C4-2B (cell line): ENCODE measurements at regions not wholly inside any gene's neighbourhood (a gene's known extent, or its start where the extent isn't known, plus 50 kb on each side); places are given as distances from the start of the nearest gene placed in this dataset.

ENCODE experiments used
- ZFX ChIP-seq: fragments of 450-650 bp; IDR thresholded peaks from 2 replicates; pipeline ENCODE4 v1.6.1; 2017
- TF ChIP-seq, protein P1 (sequence below): fragments of 450-650 bp; conservative IDR thresholded peaks from 2 replicates; pipeline ENCODE4 v1.5.1; 2017; ENCODE audit warnings: mild to moderate bottlenecking

DNA sequence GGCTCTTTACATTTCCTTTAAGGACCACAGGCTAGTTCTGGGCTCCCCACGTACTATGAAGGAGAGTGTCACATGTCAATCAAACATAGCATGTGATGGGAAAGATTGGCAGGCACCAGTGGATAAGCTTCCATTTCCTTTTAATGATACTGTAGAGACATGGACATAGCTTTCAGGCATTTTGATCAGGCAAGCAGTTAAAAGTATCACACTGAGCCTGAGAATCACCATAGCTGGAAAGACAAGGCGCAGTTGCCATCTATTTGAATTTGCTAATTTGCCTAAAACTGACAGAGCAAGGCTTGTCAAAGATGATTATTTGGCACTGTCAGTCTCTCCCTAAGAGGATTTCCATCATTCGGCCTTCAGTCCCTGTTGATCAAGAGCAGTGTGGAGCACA lies 263.4 kb upstream of the TAC1 start:
- TF ChIP-seq, protein P1, sequence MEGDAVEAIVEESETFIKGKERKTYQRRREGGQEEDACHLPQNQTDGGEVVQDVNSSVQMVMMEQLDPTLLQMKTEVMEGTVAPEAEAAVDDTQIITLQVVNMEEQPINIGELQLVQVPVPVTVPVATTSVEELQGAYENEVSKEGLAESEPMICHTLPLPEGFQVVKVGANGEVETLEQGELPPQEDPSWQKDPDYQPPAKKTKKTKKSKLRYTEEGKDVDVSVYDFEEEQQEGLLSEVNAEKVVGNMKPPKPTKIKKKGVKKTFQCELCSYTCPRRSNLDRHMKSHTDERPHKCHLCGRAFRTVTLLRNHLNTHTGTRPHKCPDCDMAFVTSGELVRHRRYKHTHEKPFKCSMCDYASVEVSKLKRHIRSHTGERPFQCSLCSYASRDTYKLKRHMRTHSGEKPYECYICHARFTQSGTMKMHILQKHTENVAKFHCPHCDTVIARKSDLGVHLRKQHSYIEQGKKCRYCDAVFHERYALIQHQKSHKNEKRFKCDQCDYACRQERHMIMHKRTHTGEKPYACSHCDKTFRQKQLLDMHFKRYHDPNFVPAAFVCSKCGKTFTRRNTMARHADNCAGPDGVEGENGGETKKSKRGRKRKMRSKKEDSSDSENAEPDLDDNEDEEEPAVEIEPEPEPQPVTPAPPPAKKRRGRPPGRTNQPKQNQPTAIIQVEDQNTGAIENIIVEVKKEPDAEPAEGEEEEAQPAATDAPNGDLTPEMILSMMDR, result no peak
- TF ChIP-seq ZFX, result no peak
